ENCODE measurements at regions not wholly inside any gene's neighbourhood (a gene's known extent, or its start where the extent isn't known, plus 50 kb on each side); places are given as distances from the start of the nearest gene placed in this dataset.
"Not testable (repeated sequence)": the region's sequence is repeated elsewhere in the genome, so short reads cannot be mapped to it uniquely, and the experiment has no call there.

GRCh38 chr6:115539531-115539930 is 521.2 kb downstream of the FRK start:
- DNase-seq = no peak

DNA sequence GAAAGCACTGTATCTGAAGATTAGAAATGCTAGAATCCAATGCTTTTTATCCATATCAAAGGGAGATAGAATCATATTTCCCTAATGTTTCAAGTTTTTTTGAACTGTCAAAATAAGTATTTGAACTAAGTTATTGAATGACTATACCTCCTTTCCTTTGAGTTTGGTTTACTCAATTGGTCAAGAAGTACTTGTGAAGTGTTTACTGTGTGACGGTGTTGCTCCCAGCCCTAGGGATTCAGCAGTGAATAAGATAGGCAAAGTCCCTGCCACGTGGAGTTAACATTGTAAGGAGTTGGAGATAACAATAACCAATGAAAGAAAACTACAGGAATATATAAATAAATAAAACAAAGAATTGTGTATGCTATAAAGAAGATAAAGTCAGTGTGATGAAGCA is 535.9 kb downstream of the FRK start:
- peak in 1 of 2 experiments; percentile 21 for DNase-seq

DNA sequence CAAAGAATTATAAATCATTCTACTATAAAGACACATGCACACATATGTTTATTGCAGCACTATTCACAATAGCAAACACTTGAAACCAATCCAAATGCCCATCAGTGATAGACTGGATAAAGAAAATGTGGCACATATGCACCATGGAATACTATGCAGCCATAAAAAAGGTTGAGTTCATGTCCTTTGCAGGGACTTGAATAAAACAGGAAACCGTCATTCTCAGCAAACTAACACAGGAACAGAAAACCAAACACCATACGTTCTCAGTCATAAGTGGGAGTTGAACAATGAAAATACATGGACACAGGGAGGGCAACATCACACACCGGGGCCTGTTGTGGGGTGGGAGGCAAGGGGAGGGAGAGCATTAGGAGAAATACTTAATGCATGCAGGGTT is 538.9 kb downstream of the FRK start:
- DNase-seq = not testable (repeated sequence)

DNA sequence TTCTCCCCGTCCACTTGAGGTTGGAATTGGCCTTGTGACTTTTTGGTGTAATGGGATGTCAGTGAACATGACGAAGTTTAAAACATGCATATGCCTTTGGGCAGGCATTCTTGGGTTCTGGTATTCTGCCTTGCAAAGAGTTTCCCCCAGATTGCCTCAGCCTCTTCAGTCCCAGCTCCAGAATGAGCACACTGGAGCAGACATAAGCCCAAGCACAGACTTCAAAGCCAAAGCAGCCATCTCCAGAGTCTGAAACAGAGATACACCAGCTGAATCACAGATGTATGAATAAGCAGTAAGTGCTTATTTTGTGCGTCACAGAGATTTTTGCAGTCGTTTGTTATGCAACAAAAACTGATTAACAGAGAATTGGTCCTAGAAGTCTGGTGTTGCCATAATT is 546.0 kb downstream of the FRK start:
- DNase-seq = no peak

GRCh38 chr6:115512923-115513322 is 547.8 kb downstream of the FRK start:
- no peak for DNase-seq

DNA sequence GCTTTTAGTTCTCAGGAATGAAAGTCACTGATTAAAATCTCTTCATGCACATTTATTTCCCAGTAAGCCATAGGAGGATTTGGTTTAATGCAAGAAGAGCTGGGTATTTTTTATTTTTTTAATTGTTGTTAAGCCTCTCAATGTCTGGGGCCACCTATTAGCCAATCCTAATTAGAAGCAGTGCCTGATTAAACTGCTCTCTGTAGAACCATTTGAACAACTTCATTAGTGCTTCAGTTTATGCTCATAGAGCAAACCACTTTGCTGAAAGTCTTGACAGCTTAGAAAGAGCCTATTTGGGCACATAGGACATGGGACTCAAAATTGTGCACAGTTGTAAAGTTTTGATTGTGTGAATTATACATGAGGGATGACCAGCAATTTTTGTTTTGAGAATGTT is 548.9 kb downstream of the FRK start:
- DNase-seq = no peak

GRCh38 chr6:115502432-115502831 is 558.3 kb downstream of the FRK start:
- not testable (repeated sequence) for DNase-seq

DNA sequence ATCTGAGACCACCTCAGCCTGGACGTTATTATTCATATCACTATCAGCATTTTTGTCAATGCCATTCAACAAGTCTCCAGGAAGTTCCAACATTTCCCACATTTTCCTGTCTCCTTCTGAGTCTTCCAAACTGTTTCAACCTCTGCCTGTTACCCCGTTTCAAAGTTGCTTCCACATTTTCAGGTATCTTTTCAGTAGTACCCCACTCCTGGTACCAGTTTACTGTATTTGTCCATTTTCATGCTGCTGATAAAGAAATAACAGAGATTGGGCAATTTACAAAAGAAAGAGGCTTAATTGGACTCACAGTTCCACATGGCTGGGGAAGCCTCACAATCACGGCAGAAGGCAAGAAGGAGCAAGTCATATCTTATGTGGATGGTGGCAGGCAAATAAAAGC is 565.5 kb downstream of the FRK start:
- DNase-seq = no peak

GRCh38 chr6:115487331-115487730 is 573.4 kb downstream of the FRK start:
- DNase-seq = no peak

GRCh38 chr6:115485400-115485799 is 575.3 kb downstream of the FRK start:
- DNase-seq = no peak

DNA sequence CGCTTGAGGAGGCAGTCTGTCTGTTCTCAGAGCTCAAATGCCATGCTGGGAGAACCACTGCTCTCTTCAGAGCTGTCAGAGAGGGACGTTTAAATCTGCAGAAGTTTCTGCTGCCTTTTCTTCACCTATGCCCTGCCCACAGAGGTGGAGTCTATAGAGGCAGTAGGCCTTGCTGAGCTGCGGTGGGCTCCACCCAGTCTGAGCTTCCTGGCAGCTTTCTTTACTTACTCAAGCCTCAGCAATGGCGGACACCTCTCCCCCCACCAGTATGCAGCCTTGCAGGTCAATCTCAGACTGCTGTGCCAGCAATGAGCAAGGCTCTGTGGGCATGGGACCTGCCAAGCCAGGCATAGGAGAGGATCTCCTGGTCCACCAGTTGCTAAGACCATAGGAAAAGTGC is 580.1 kb downstream of the FRK start:
- not testable (repeated sequence) for DNase-seq

GRCh38 chr6:115474443-115475041 is 586.1 kb downstream of the FRK start:
- DNase-seq = no peak

DNA sequence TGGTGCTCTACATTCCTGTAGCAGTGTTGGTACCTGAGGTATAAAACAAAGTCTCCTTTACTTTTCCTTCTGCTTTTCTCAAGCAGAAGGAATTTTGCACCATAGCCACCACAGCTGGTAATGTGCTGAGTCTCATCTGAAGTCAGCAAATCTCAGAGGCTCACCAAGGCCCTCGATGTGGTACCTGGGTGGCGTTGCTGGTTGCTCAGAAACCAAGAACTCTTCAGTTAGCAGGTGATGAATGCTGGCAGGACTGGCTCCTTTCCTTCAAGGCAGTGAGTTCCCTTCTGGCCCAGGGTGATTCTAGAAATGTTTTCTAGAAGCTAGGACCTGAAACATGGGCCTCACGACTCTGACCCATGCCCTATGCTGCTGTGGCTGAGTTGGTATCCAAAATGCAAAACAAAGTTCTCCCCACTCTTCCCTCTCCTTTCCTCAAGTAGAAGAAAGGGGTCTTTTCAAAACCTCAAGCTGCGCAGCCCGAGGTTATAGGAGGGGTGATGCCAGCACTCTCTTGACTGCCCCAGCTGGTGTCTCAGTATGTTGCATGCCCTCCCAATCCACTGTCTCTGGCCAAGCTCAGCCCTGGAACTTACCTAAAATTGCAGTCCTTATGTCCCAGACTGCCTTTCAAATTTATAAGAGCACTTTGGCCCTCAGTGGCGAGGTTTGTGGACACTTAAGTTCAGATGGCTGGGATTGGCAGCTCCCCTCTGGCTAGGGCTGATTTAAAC is 592.3 kb downstream of the FRK start:
- no peak for DNase-seq

- DNase-seq = no peak
Observed at GRCh38 chr6:115467726-115468125, 593.0 kb downstream of the FRK start.

DNA sequence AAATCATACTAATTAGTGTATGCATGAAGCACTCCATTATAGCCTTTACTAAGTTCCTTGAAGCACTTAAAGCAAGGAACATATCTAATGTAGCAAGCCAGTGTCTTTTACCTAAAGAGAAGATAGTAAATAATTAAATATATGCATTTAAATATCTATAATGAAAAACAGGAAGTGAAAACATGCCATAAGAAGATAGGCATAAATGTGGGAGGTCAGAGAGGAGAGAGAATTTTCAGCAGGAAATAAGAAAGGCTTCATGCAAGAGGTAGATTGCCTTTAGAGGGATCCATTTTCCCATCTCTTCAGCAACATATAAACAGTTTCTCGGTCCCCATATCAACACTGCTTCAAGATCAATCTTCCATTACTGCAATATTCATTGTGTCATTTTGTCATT is 599.8 kb downstream of the FRK start:
- no peak for DNase-seq

GRCh38 chr6:115456848-115457247 is 603.8 kb downstream of the FRK start:
- DNase-seq = no peak

DNA sequence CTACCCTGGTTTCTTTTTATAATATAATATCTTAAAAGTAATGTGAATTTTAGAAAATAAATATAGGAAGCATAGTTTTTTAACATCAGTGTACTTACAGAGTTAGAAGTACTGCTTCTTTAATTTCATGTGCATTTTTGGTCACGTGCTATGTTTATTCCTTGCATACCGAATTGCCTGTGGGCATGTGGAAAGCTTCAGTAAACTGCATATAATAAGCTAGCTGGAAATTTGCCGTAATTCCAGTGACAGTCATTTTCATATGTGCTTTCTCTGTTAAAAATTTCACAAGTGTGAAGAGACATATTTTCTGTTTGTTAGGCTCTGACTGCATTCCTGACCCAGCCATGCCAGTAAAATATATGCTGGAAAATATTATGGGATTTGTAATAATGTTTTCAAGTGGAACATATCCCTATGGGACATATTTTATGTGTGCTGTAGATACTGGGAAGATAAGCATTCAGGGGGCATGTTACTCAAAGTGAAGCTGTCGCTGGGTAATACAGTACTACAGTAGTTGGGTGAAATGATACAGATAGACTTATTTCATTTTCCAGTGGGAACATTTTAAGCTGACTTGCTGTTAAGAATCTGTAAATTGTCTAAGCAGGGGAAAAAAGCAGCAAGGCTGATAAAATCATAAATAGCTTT is 616.7 kb downstream of the FRK start:
- no peak for DNase-seq

DNA sequence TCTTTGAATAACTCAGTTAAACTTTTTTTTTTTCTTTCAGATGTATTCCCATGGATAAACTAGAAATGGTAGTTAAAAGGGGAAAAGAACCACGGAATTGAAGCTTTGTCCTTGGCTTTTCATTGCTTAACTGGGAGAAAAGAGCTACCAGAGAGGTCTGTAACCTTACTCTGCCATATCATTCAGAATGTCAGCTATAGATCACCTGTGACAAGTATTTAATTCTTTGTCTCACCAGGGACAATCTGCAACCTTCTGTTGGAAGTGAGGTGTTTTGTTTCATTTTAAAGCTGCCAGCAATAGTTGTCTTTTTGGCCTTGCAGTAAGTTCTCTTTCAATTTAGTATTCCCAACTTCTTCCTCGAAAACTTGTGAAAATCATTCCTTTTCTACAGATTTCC is 618.4 kb downstream of the FRK start:
- DNase-seq = no peak

GRCh38 chr6:115441651-115442050 is 619.0 kb downstream of the FRK start:
- no peak for DNase-seq

DNA sequence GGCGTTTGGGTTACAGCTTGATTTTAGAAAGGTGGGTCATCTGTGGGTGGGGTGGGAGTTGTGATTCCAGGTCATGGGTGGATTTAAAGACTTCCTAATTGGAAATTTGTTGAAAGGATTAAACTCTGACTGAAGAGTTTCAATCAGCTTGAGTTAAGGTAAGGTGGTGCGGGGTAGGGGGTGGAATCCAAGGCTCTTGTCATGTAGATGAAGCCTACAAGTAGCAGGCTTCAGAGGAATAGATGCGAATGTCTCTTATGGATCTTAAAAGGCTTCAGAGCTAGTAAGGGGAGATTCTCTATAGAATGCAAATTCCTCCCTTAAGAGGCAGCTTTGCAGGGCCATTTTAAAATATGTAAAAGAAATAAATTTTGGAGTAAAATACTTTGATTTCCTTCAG is 645.3 kb downstream of the FRK start:
- no peak for DNase-seq

- DNase-seq = not testable (repeated sequence)
Observed at GRCh38 chr6:115414916-115415315, 645.8 kb downstream of the FRK start.

DNA sequence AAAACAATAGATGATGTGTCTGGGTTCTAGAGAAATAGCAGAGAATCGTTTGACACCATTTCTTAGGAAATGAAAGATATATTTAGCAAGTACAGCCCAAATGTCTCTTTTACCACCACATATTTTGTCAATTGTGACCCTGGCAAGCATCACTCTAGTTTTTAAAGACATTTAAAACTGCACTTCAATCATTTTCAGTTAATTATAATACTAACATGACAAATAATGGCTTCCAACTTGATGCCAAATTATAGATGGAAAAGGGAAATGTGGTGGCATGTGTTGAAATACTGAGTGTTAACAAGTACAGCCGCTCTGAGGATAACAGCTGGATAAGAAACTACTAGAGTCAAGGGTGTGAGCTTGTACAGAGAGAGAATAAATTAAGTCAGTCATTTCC is 648.9 kb downstream of the FRK start:
- DNase-seq = no peak

DNA sequence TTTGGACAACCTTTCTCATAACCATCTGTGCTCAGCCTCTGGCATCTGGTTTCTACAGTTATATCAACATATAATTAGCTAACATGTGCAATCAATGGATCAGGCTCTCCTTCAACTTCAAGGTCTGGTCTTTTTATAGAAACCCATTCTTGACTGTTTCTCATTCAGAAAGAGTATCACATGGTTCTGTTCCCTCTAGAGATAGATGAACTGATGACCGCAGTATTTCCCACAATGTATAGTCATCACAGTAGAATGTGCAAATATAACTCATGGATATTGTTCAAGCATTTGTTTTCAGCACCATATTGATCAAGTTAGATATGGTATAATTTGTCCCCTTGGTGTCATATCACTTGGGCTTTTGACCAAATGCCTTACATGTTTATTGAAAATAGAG is 656.2 kb downstream of the FRK start:
- DNase-seq = no peak

DNA sequence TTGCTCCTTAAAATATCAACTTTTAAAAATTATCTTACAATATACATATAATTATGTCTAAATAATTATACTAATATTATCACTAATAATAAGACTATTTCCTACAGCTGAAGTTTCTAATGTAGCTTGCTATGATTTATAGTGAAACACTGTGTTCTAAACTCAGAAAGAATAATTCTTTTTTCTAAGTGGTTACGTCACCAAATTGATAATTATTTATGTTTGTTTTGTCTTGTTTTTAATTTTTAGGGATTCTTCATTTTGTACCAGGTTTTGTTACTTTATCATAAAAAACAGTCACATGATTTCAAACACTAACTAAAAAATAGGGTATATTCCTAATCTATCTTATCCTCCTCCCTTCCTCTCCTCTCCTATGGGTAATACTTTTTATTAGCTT is 662.1 kb downstream of the FRK start:
- DNase-seq = no peak

All from SHP77 (cell line).